DOHH2 (cell line): ENCODE measurements at regions not wholly inside any gene's neighbourhood (a gene's known extent, or its start where the extent isn't known, plus 50 kb on each side); places are given as distances from the start of the nearest gene placed in this dataset.
"Not testable (repeated sequence)": the region's sequence is repeated elsewhere in the genome, so short reads cannot be mapped to it uniquely, and the experiment has no call there.

ENCODE experiments used
- H3F3A ChIP-seq: fragments of 200-600 bp; sonication (generic), shearing (Covaris generic); 2 replicates; pipeline ENCODE4 v1.6.0; 2016; ENCODE audit warnings: antibody characterized with exemption, mild to moderate bottlenecking; ENCODE audit not compliant: control insufficient read depth, insufficient read depth
- H3K27ac ChIP-seq: fragments of 200-600 bp; sonication (generic); 2 replicates; pipeline ENCODE4 v1.5.1; 2014; ENCODE audit warnings: low read depth, mild to moderate bottlenecking, low read length, moderate library complexity
- H3K27me3 ChIP-seq: fragments of 200-600 bp; sonication (generic); 2 replicates; pipeline ENCODE4 v1.6.1; 2014; ENCODE audit warnings: mild to moderate bottlenecking, low read length, mixed read lengths; ENCODE audit not compliant: control insufficient read depth
- H3K36me3 ChIP-seq: fragments of 200-600 bp; sonication (generic); 2 replicates; pipeline ENCODE4 v1.6.1; 2014; ENCODE audit warnings: mild to moderate bottlenecking, low read length, moderate library complexity, mixed read lengths; ENCODE audit not compliant: control insufficient read depth
- H3K4me1 ChIP-seq: fragments of 200-600 bp; sonication (generic); 2 replicates; pipeline ENCODE4 v1.6.1; 2014; ENCODE audit warnings: mild to moderate bottlenecking, low read length, mixed read lengths; ENCODE audit not compliant: control insufficient read depth
- H3K4me2 ChIP-seq: fragments of 200-600 bp; sonication (generic); 2 replicates; pipeline ENCODE4 v1.6.0; 2014; ENCODE audit warnings: mild to moderate bottlenecking, low read length, moderate library complexity
- H3K4me3 ChIP-seq: fragments of 200-600 bp; sonication (generic); 2 replicates; pipeline ENCODE4 v1.5.1; 2014; ENCODE audit warnings: mild to moderate bottlenecking, low read length, mixed read lengths
- H3K79me2 ChIP-seq: fragments of 200-600 bp; sonication (generic); 2 replicates; pipeline ENCODE4 v1.6.1; 2014; ENCODE audit warnings: mild to moderate bottlenecking, low read length, mixed read lengths; ENCODE audit not compliant: control insufficient read depth
- H3K9me2 ChIP-seq: fragments of 200-600 bp; sonication (generic); replicated peaks from 2 replicates; pipeline ENCODE4 v1.6.1; 2014; ENCODE audit warnings: mild to moderate bottlenecking, low read length, mixed read lengths; ENCODE audit not compliant: control insufficient read depth
- H3K9me3 ChIP-seq: fragments of 200-600 bp; sonication (generic); 2 replicates; pipeline ENCODE4 v1.6.1; 2014; ENCODE audit warnings: antibody characterized with exemption, low read length, mixed read lengths; ENCODE audit not compliant: control insufficient read depth, insufficient read depth
- H4K20me1 ChIP-seq: fragments of 200-600 bp; sonication (generic); 2 replicates; pipeline ENCODE4 v1.6.0; 2014; ENCODE audit warnings: low read depth, mild to moderate bottlenecking, antibody characterized with exemption, low read length, moderate library complexity; ENCODE audit not compliant: control insufficient read depth, insufficient read depth

GRCh38 chr14:19161251-19162033 is 194.2 kb downstream of the POTEM start:
- H4K20me1 ChIP-seq, H3K9me3 ChIP-seq, H3K27ac ChIP-seq, H3K27me3 ChIP-seq, H3K9me2 ChIP-seq, H3K79me2 ChIP-seq, H3K4me2 ChIP-seq, H3K4me1 ChIP-seq, H3K4me3 ChIP-seq, H3K36me3 ChIP-seq, H3F3A ChIP-seq: not testable (repeated sequence)

GRCh38 chr14:19162034-19162706 is 194.9 kb downstream of the POTEM start:
- not testable (repeated sequence) for H4K20me1 ChIP-seq, H3K79me2 ChIP-seq, H3K9me3 ChIP-seq, H3K27ac ChIP-seq, H3K27me3 ChIP-seq, H3F3A ChIP-seq, H3K9me2 ChIP-seq, H3K4me1 ChIP-seq, H3K36me3 ChIP-seq, H3K4me2 ChIP-seq, H3K4me3 ChIP-seq

GRCh38 chr14:19162920-19163319 is 195.7 kb downstream of the POTEM start:
- H3K4me1 ChIP-seq, H3K27me3 ChIP-seq, H3F3A ChIP-seq, H3K4me2 ChIP-seq, H3K9me2 ChIP-seq, H3K27ac ChIP-seq, H3K36me3 ChIP-seq, H3K4me3 ChIP-seq, H3K79me2 ChIP-seq, H4K20me1 ChIP-seq: not testable (repeated sequence)
- peaks cover 12% of the 10 kb centered on the region; the same call in 1 of the 2 replicates for H3K9me3 ChIP-seq

- H3K79me2 ChIP-seq, H4K20me1 ChIP-seq, H3K27me3 ChIP-seq, H3F3A ChIP-seq, H3K4me1 ChIP-seq, H3K27ac ChIP-seq, H3K4me3 ChIP-seq, H3K4me2 ChIP-seq, H3K9me2 ChIP-seq, H3K36me3 ChIP-seq: not testable (repeated sequence)
- peaks cover 17% of the 10 kb centered on the region; the same call in 1 of the 2 replicates for H3K9me3 ChIP-seq
These were observed 196.7 kb downstream of the POTEM start for GRCh38 chr14:19163891-19164290.

- H3K9me2 ChIP-seq, H3K27me3 ChIP-seq, H3F3A ChIP-seq, H3K4me3 ChIP-seq, H4K20me1 ChIP-seq, H3K4me2 ChIP-seq, H3K36me3 ChIP-seq, H3K79me2 ChIP-seq, H3K27ac ChIP-seq, H3K4me1 ChIP-seq: not testable (repeated sequence)
- peaks cover 17% of the 10 kb centered on the region; the same call in 1 of the 2 replicates for H3K9me3 ChIP-seq
These were observed 197.2 kb downstream of the POTEM start for GRCh38 chr14:19164426-19164825.

GRCh38 chr14:19166056-19166455 is 198.8 kb downstream of the POTEM start:
- H4K20me1 ChIP-seq, H3K27ac ChIP-seq, H3K4me1 ChIP-seq, H3K4me2 ChIP-seq, H3K79me2 ChIP-seq, H3K36me3 ChIP-seq, H3K9me2 ChIP-seq, H3K27me3 ChIP-seq, H3K4me3 ChIP-seq, H3F3A ChIP-seq: not testable (repeated sequence)
- H3K9me3 ChIP-seq: peaks cover 16% of the 10 kb centered on the region; the same call in 1 of the 2 replicates

GRCh38 chr14:19167454-19168190 is 200.4 kb downstream of the POTEM start:
- not testable (repeated sequence) for H3F3A ChIP-seq, H3K4me2 ChIP-seq, H3K79me2 ChIP-seq, H3K9me2 ChIP-seq, H4K20me1 ChIP-seq, H3K27ac ChIP-seq, H3K4me3 ChIP-seq, H3K4me1 ChIP-seq, H3K27me3 ChIP-seq, H3K36me3 ChIP-seq
- peaks cover 11% of the 10 kb centered on the region; the same call in 1 of the 2 replicates for H3K9me3 ChIP-seq

- not testable (repeated sequence) for H3F3A ChIP-seq, H3K4me2 ChIP-seq, H3K79me2 ChIP-seq, H3K36me3 ChIP-seq, H3K27ac ChIP-seq, H3K27me3 ChIP-seq, H4K20me1 ChIP-seq, H3K4me3 ChIP-seq, H3K4me1 ChIP-seq, H3K9me2 ChIP-seq
- H3K9me3 ChIP-seq: peaks cover 11% of the 10 kb centered on the region; the same call in 1 of the 2 replicates
These were observed 201.0 kb downstream of the POTEM start for GRCh38 chr14:19168261-19168660.
